Spleen (tissue), 11 donors: ENCODE measurements at regions not wholly inside any gene's neighbourhood (a gene's known extent, or its start where the extent isn't known, plus 50 kb on each side); places are given as distances from the start of the nearest gene placed in this dataset.
"Not testable (repeated sequence)": the region's sequence is repeated elsewhere in the genome, so short reads cannot be mapped to it uniquely, and the experiment has no call there.

ENCODE experiments used
- DNase-seq: peaks from one replicate; pipeline ENCODE4 v3.0.0-alpha.2; 2020
- H3K27ac ChIP-seq, 8 donors: fragments of 200-600 bp; sonication (generic) in 7 of 8; 1 replicate in 4 of 8; 2 replicates in 4 of 8; pipeline versions ENCODE4 v1.5.0 to v1.8.0; 2016 to 2021; ENCODE audit warnings: inconsistent platforms in 4 of 8, mild to moderate bottlenecking in 4 of 8, moderate library complexity in 1 of 8
- H3K27me3 ChIP-seq, 7 donors: fragments of 200-600 bp; sonication (generic) in 6 of 7; replicated peaks in 1 of 7; 1 replicate in 4 of 7; 2 replicates in 3 of 7; pipeline versions ENCODE4 v1.5.0 to v1.8.0; 2016 to 2021; ENCODE audit warnings: inconsistent platforms in 3 of 7, mild to moderate bottlenecking in 1 of 7
- H3K36me3 ChIP-seq, 6 donors: fragments of 200-600 bp; sonication (generic) in 5 of 6; 1 replicate in 4 of 6; 2 replicates in 2 of 6; pipeline versions ENCODE4 v1.5.0 to v1.8.0; 2016 to 2021; ENCODE audit warnings: inconsistent platforms in 2 of 6
- H3K4me1 ChIP-seq, 6 donors: fragments of 200-600 bp; sonication (generic) in 5 of 6; 1 replicate in 3 of 6; 2 replicates in 3 of 6; pipeline versions ENCODE4 v1.5.0 to v1.8.0; 2016 to 2021; ENCODE audit warnings: inconsistent platforms in 3 of 6
- H3K4me3 ChIP-seq, 8 donors: fragments of 200-600 bp; sonication (generic) in 7 of 8; 1 replicate in 4 of 8; 2 replicates in 4 of 8; pipeline versions ENCODE4 v1.5.0 to v1.8.0; 2016 to 2021; ENCODE audit warnings: inconsistent platforms in 4 of 8, mild to moderate bottlenecking in 4 of 8, moderate library complexity in 2 of 8
- H3K9me3 ChIP-seq, 8 donors: fragments of 200-600 bp; sonication (generic) in 7 of 8; 1 replicate in 4 of 8; 2 replicates in 4 of 8; pipeline versions ENCODE4 v1.5.0 to v1.8.0; 2016 to 2021; ENCODE audit warnings: inconsistent platforms in 4 of 8
- CTCF ChIP-seq, 11 experiments: fragments of 200-600 bp in 7 of 11; fragments of 450-650 bp in 4 of 11; sonication (generic) in 4 of 11; IDR thresholded peaks in 8 of 11; conservative IDR thresholded peaks in 3 of 11; 1 replicate in 7 of 11; 2 replicates in 4 of 11; pipeline versions ENCODE4 v1.4.0 to v1.8.0; 2016 to 2021; ENCODE audit warnings: antibody characterized with exemption in 11 of 11, inconsistent platforms in 4 of 11, mild to moderate bottlenecking in 1 of 11
- POLR2A ChIP-seq, 3 donors: fragments of 450-650 bp; IDR thresholded peaks; one replicate each; pipeline ENCODE4 v1.5.1; 2017; ENCODE audit warnings: antibody characterized with exemption in 3 of 3, mild to moderate bottlenecking in 1 of 3
- POLR2AphosphoS5 ChIP-seq, 3 donors: sonication (generic); formaldehyde crosslinking; IDR thresholded peaks; one replicate each; pipeline ENCODE4 v1.5.1; 2017; ENCODE audit warnings: antibody characterized with exemption in 3 of 3
- WGBS, 5 donors: extraction: QIAGEN DNeasy Blood & Tissue Kit in 3 of 5; methylation state at CpG; one replicate each; pipeline versions ENCODE4 v1.1.5 to v1.1.7; 2013 to 2018; 5-methylcytosine and 5-hydroxymethylcytosine counted together
- intact Hi-C: fragments of 100-400 bp; cut with DNase I; formaldehyde crosslinking; loops from one replicate; pipeline ENCODE4 v1.15.0; 2023; ENCODE audit warnings: low total_unique reads
- donor health status: healthy with polysubstance abuse.
- donor health status: DM: no; HTN: no; CAD: no; lungs with moderate emphysema.
- donor health status: DM: no; HTN: no; CAD: no.
- donor health status: Bipolar disorder and iron deficiency.
- donor health status: healthy.
- donor health status: DM: no; HTN: no; CAD: no.
- donor health status: DM: yes; HTN: yes; CAD: no.

- peaks cover 0 to under 1% (median 0%) of the 10 kb centered on the region in 7 donors for H3K27me3 ChIP-seq
- WGBS, 5 donors, result 74 to 82% (median 77%) methylated on average over 16 of the region's 16 CpGs
- peaks cover 4 to 12% (median 10%) of the 10 kb centered on the region in 6 donors for H3K4me1 ChIP-seq
- no peak for DNase-seq
- peaks cover 0 to 12% (median 0%) of the 10 kb centered on the region in 8 donors for H3K9me3 ChIP-seq
- TF ChIP-seq POLR2AphosphoS5 (IDR thresholded peaks at IDR 0.05), result no peak
- no peak for TF ChIP-seq POLR2A (IDR thresholded peaks at IDR 0.05)
- TF ChIP-seq CTCF (IDR thresholded peaks at IDR 0.05 in 8 of 11, conservative IDR thresholded peaks at IDR 0.05 in 3 of 11), result no peak
- H3K36me3 ChIP-seq, result no peaks in the 10 kb centered on the region
- H3K4me3 ChIP-seq, result no peak overlapping the region
- intact Hi-C loops, result no loop called here
- H3K27ac ChIP-seq, result no peak overlapping the region
Measured at GRCh38 chr22:23437779-23438178, 142.3 kb downstream of the IGLL1 start.

- WGBS, 5 donors, result 87 to 97% (median 92%) methylated on average over 3 to 7 of the region's 7 CpGs
- intact Hi-C loops, DNase-seq, H3K36me3 ChIP-seq, H3K4me3 ChIP-seq, H3K27me3 ChIP-seq, H3K27ac ChIP-seq: not testable (repeated sequence)
- H3K9me3 ChIP-seq, result peaks cover 0 to 11% (median 0%) of the 10 kb centered on the region in 8 donors
- peaks cover 4 to 17% (median 11%) of the 10 kb centered on the region in 6 donors for H3K4me1 ChIP-seq
Measured at GRCh38 chr22:23437107-23437395, 143.0 kb downstream of the IGLL1 start.

GRCh38 chr22:23436354-23437106 lies 143.6 kb downstream of the IGLL1 start:
- H3K4me1 ChIP-seq, result peaks cover 4 to 17% (median 11%) of the 10 kb centered on the region in 6 donors
- H3K9me3 ChIP-seq, DNase-seq, H3K36me3 ChIP-seq, intact Hi-C loops, H3K27ac ChIP-seq, H3K4me3 ChIP-seq: not testable (repeated sequence)
- H3K27me3 ChIP-seq, result peaks cover 0 to 10% (median 0%) of the 10 kb centered on the region in 7 donors
- 77 to 91% (median 84%) methylated on average over 12 to 23 of the region's 23 CpGs for WGBS, 5 donors

- H3K9me3 ChIP-seq, H3K27ac ChIP-seq, H3K4me3 ChIP-seq, DNase-seq, intact Hi-C loops, H3K36me3 ChIP-seq: not testable (repeated sequence)
- Histone ChIP-seq H3K4me1 (peaks cover 4 to 17% (median 11%) of the 10 kb centered on the region in 6 donors), H3K27me3 (peaks cover 0 to 11% (median 0%) of the 10 kb centered on the region in 7 donors)
- WGBS, 5 donors, result 78 to 97% (median 94%) methylated on average over 3 to 16 of the region's 16 CpGs
Measured at GRCh38 chr22:23435186-23435585, 144.9 kb downstream of the IGLL1 start.

- intact Hi-C loops, result not testable (repeated sequence)
Measured at GRCh38 chr22:23434198-23434830, 145.8 kb downstream of the IGLL1 start.

More at GRCh38 chr22:23434198-23434830, 145.8 kb downstream of the IGLL1 start:
- Histone ChIP-seq H3K27me3 (peaks cover 0 to 11% (median 0%) of the 10 kb centered on the region in 7 donors), H3K9me3 (peaks cover 0 to 11% (median 7%) of the 10 kb centered on the region in 8 donors), H3K4me1 (peaks cover 4 to 17% (median 11%) of the 10 kb centered on the region in 6 donors)
- DNase-seq, H3K4me3 ChIP-seq, H3K36me3 ChIP-seq, H3K27ac ChIP-seq: not testable (repeated sequence)
- WGBS, 5 donors, result 86 to 95% (median 91%) methylated on average over 19 to 29 of the region's 29 CpGs
